ENCODE measurements at regions not wholly inside any gene's neighbourhood (a gene's known extent, or its start where the extent isn't known, plus 50 kb on each side); places are given as distances from the start of the nearest gene placed in this dataset.

- peaks cover 52% of the 10 kb centered on the region for H3K27me3 ChIP-seq (ENCODE audit: control insufficient read depth, insufficient read depth, low read length)
- no peak for TF ChIP-seq CTCF (IDR thresholded peaks at IDR 0.05; ENCODE audit: insufficient read depth, low read length, poor library complexity, severe bottlenecking)
- no peaks in the 10 kb centered on the region for H3K36me3 ChIP-seq (ENCODE audit: control insufficient read depth, insufficient read depth, low read length)
- DNase-seq (ENCODE audit: low read depth), result no peak
- H3K4me3 ChIP-seq (ENCODE audit: low read depth, low read length), result no peak overlapping the region
These were observed 61.1 kb upstream of the GATA5 start for GRCh38 chr20:62536871-62537401.

- no peak overlapping the region for H3K4me3 ChIP-seq (ENCODE audit: low read depth, low read length)
- peaks cover 57% of the 10 kb centered on the region for H3K27me3 ChIP-seq (ENCODE audit: control insufficient read depth, insufficient read depth, low read length)
- DNase-seq (ENCODE audit: low read depth), result no peak
- no peak for TF ChIP-seq CTCF (IDR thresholded peaks at IDR 0.05; ENCODE audit: insufficient read depth, low read length, poor library complexity, severe bottlenecking)
- no peaks in the 10 kb centered on the region for H3K36me3 ChIP-seq (ENCODE audit: control insufficient read depth, insufficient read depth, low read length)
These were observed 62.0 kb upstream of the GATA5 start for GRCh38 chr20:62537649-62538292.

- no peak for TF ChIP-seq CTCF (IDR thresholded peaks at IDR 0.05; ENCODE audit: insufficient read depth, low read length, poor library complexity, severe bottlenecking)
- DNase-seq (ENCODE audit: low read depth), result no peak
- Histone ChIP-seq H3K27me3 (ENCODE audit: control insufficient read depth, insufficient read depth, low read length) (peaks cover 57% of the 10 kb centered on the region), H3K36me3 (ENCODE audit: control insufficient read depth, insufficient read depth, low read length) (no peaks in the 10 kb centered on the region), H3K4me3 (ENCODE audit: low read depth, low read length) (no peak overlapping the region)
These were observed 63.6 kb upstream of the GATA5 start for GRCh38 chr20:62539198-62540045.

- DNase-seq (ENCODE audit: low read depth), result no peak
- Histone ChIP-seq H3K27me3 (ENCODE audit: control insufficient read depth, insufficient read depth, low read length) (peaks cover 61% of the 10 kb centered on the region), H3K36me3 (ENCODE audit: control insufficient read depth, insufficient read depth, low read length) (no peaks in the 10 kb centered on the region), H3K4me3 (ENCODE audit: low read depth, low read length) (no peak overlapping the region)
- TF ChIP-seq CTCF (IDR thresholded peaks at IDR 0.05; ENCODE audit: insufficient read depth, low read length, poor library complexity, severe bottlenecking), result no peak
These were observed 64.7 kb upstream of the GATA5 start for GRCh38 chr20:62540504-62540903.

GRCh38 chr20:62542862-62543261, 67.1 kb upstream of the GATA5 start:
- no peak for TF ChIP-seq CTCF (IDR thresholded peaks at IDR 0.05; ENCODE audit: insufficient read depth, low read length, poor library complexity, severe bottlenecking)
- Histone ChIP-seq H3K36me3 (ENCODE audit: control insufficient read depth, insufficient read depth, low read length) (no peaks in the 10 kb centered on the region), H3K27me3 (ENCODE audit: control insufficient read depth, insufficient read depth, low read length) (peaks cover 60% of the 10 kb centered on the region), H3K4me3 (ENCODE audit: low read depth, low read length) (no peak overlapping the region)
- DNase-seq (ENCODE audit: low read depth), result no peak
